COLO668 (cell line): ENCODE measurements at regions not wholly inside any gene's neighbourhood (a gene's known extent, or its start where the extent isn't known, plus 50 kb on each side); places are given as distances from the start of the nearest gene placed in this dataset.

Experiments used
- DNase-seq: peaks from one replicate; lab custom pipeline; 2025; ENCODE audit not compliant: unreplicated experiment; lab: John Stamatoyannopoulos, UW

GRCh38 chr2:188848887-188849435 is 125.2 kb upstream of the COL3A1 start:
- DNase-seq = no peak

- no peak for DNase-seq
Observed at GRCh38 chr2:188850786-188851185, 123.4 kb upstream of the COL3A1 start.

- DNase-seq = no peak
Observed at GRCh38 chr2:188851311-188851710, 122.9 kb upstream of the COL3A1 start.

- DNase-seq = no peak
Observed at GRCh38 chr2:188851826-188852225, 122.3 kb upstream of the COL3A1 start.

- DNase-seq = no peak
Observed at GRCh38 chr2:188852772-188853171, 121.4 kb upstream of the COL3A1 start.

GRCh38 chr2:188853307-188853706 is 120.9 kb upstream of the COL3A1 start:
- no peak for DNase-seq

- no peak for DNase-seq
Observed at GRCh38 chr2:188865681-188866080, 108.5 kb upstream of the COL3A1 start.

- no peak for DNase-seq
Observed at GRCh38 chr2:188869550-188869949, 104.6 kb upstream of the COL3A1 start.

- no peak for DNase-seq
Observed at GRCh38 chr2:188870289-188870688, 103.9 kb upstream of the COL3A1 start.

- no peak for DNase-seq
Observed at GRCh38 chr2:188875104-188875503, 99.1 kb upstream of the COL3A1 start.

GRCh38 chr2:188878716-188879115 is 95.5 kb upstream of the COL3A1 start:
- no peak for DNase-seq

- DNase-seq = no peak
Observed at GRCh38 chr2:188880740-188881139, 93.4 kb upstream of the COL3A1 start.

- DNase-seq = no peak
Observed at GRCh38 chr2:188881434-188881833, 92.7 kb upstream of the COL3A1 start.

GRCh38 chr2:188884046-188884445 is 90.1 kb upstream of the COL3A1 start:
- no peak for DNase-seq

- DNase-seq = no peak
Observed at GRCh38 chr2:188884517-188884916, 89.7 kb upstream of the COL3A1 start.

GRCh38 chr2:188889187-188889586 is 85.0 kb upstream of the COL3A1 start:
- DNase-seq = no peak

GRCh38 chr2:188890755-188891154 is 83.4 kb upstream of the COL3A1 start:
- DNase-seq = no peak

GRCh38 chr2:188892636-188893035 is 81.5 kb upstream of the COL3A1 start:
- DNase-seq = no peak

GRCh38 chr2:188893972-188894371 is 80.2 kb upstream of the COL3A1 start:
- DNase-seq = no peak

GRCh38 chr2:188894979-188895378 is 79.2 kb upstream of the COL3A1 start:
- no peak for DNase-seq

GRCh38 chr2:188897096-188897495 is 77.1 kb upstream of the COL3A1 start:
- DNase-seq = no peak

GRCh38 chr2:188898261-188898660 is 75.9 kb upstream of the COL3A1 start:
- no peak for DNase-seq

- no peak for DNase-seq
Observed at GRCh38 chr2:188902901-188903491, 71.2 kb upstream of the COL3A1 start.
